Activated CD4-positive, alpha-beta T cell treated with anti-CD3 and anti-CD28 coated beads, Interleukin-2, amount 50 U/mL, for 16 hours (primary cell): ENCODE measurements at regions not wholly inside any gene's neighbourhood (a gene's known extent, or its start where the extent isn't known, plus 50 kb on each side); places are given as distances from the start of the nearest gene placed in this dataset.
"Not testable (repeated sequence)": the region's sequence is repeated elsewhere in the genome, so short reads cannot be mapped to it uniquely, and the experiment has no call there.

Source experiments
- DNase-seq: peaks from one replicate; pipeline ENCODE4 v3.0.0-alpha.2; 2020

- DNase-seq, result not testable (repeated sequence)
These were observed 188.7 kb upstream of the NDUFV2 start for GRCh38 chr18:8913606-8914403.

GRCh38 chr18:8914404-8915264 lies 187.9 kb upstream of the NDUFV2 start:
- DNase-seq, result not testable (repeated sequence)

GRCh38 chr18:8920856-8921787 lies 181.4 kb upstream of the NDUFV2 start:
- not testable (repeated sequence) for DNase-seq

GRCh38 chr18:8926464-8926863 lies 176.0 kb upstream of the NDUFV2 start:
- no peak for DNase-seq

GRCh38 chr18:8928044-8928443 lies 174.5 kb upstream of the NDUFV2 start:
- DNase-seq, result no peak

- no peak for DNase-seq
These were observed 173.4 kb upstream of the NDUFV2 start for GRCh38 chr18:8928847-8929780.

GRCh38 chr18:8930990-8931616 lies 171.4 kb upstream of the NDUFV2 start:
- DNase-seq, result no peak

GRCh38 chr18:8932866-8933265 lies 169.6 kb upstream of the NDUFV2 start:
- no peak for DNase-seq

- DNase-seq, result no peak
These were observed 168.7 kb upstream of the NDUFV2 start for GRCh38 chr18:8933714-8934284.

GRCh38 chr18:8935346-8935745 lies 167.2 kb upstream of the NDUFV2 start:
- not testable (repeated sequence) for DNase-seq

- no peak for DNase-seq
These were observed 165.9 kb upstream of the NDUFV2 start for GRCh38 chr18:8936619-8937018.

GRCh38 chr18:8937160-8938094 lies 165.1 kb upstream of the NDUFV2 start:
- no peak for DNase-seq

- DNase-seq, result no peak
These were observed 163.7 kb upstream of the NDUFV2 start for GRCh38 chr18:8938817-8939216.

- no peak for DNase-seq
These were observed 160.2 kb upstream of the NDUFV2 start for GRCh38 chr18:8942021-8942908.

GRCh38 chr18:8942909-8943545 lies 159.5 kb upstream of the NDUFV2 start:
- no peak for DNase-seq

GRCh38 chr18:8943900-8944870 lies 158.3 kb upstream of the NDUFV2 start:
- DNase-seq, result no peak

GRCh38 chr18:8944871-8945245 lies 157.6 kb upstream of the NDUFV2 start:
- DNase-seq, result no peak
